ENCODE measurements at regions not wholly inside any gene's neighbourhood (a gene's known extent, or its start where the extent isn't known, plus 50 kb on each side); places are given as distances from the start of the nearest gene placed in this dataset.

- DNase-seq (ENCODE audit: low read depth, low spot score) = no peak
- H3K4me3 ChIP-seq (ENCODE audit: low read depth, low read length) = no peak overlapping the region
- no peak for TF ChIP-seq CTCF (IDR thresholded peaks at IDR 0.05; ENCODE audit: insufficient read depth, low read length, missing control alignments)
- ChIA-PET CTCF (no interaction called here), POLR2A (no interaction called here)
Observed at GRCh38 chr1:37124501-37124900, 90.2 kb upstream of the GRIK3 start.

- no peak for TF ChIP-seq CTCF (IDR thresholded peaks at IDR 0.05; ENCODE audit: insufficient read depth, low read length, missing control alignments)
- ChIA-PET CTCF (no interaction called here), POLR2A (no interaction called here)
- no peak for DNase-seq (ENCODE audit: low read depth, low spot score)
- no peak overlapping the region for H3K4me3 ChIP-seq (ENCODE audit: low read depth, low read length)
Observed at GRCh38 chr1:37125295-37125694, 91.0 kb upstream of the GRIK3 start.

- POLR2A ChIA-PET = no interaction called here
- TF ChIP-seq CTCF (IDR thresholded peaks at IDR 0.05; ENCODE audit: insufficient read depth, low read length, missing control alignments) = no peak
Observed at GRCh38 chr1:37127254-37127748, 93.0 kb upstream of the GRIK3 start.

GRCh38 chr1:37128091-37128490 is 93.8 kb upstream of the GRIK3 start:
- H3K4me3 ChIP-seq (ENCODE audit: low read depth, low read length) = no peak overlapping the region
- POLR2A ChIA-PET = no interaction called here
- CTCF ChIA-PET = no interaction called here
- TF ChIP-seq CTCF (IDR thresholded peaks at IDR 0.05; ENCODE audit: insufficient read depth, low read length, missing control alignments) = no peak
- no peak for DNase-seq (ENCODE audit: low read depth, low spot score)

More at GRCh38 chr1:37127254-37127748, 93.0 kb upstream of the GRIK3 start:
- H3K4me3 ChIP-seq (ENCODE audit: low read depth, low read length) = no peak overlapping the region
- no peak for DNase-seq (ENCODE audit: low read depth, low spot score)
- CTCF ChIA-PET = no interaction called here

GRCh38 chr1:37130221-37130948 is 96.1 kb upstream of the GRIK3 start:
- H3K4me3 ChIP-seq (ENCODE audit: low read depth, low read length) = no peak overlapping the region
- no peak for DNase-seq (ENCODE audit: low read depth, low spot score)
- CTCF ChIA-PET = no interaction called here
- POLR2A ChIA-PET = no interaction called here
- TF ChIP-seq CTCF (IDR thresholded peaks at IDR 0.05; ENCODE audit: insufficient read depth, low read length, missing control alignments) = no peak

GRCh38 chr1:37131281-37131680 is 97.0 kb upstream of the GRIK3 start:
- CTCF ChIA-PET = no interaction called here
- no peak for DNase-seq (ENCODE audit: low read depth, low spot score)
- no peak for TF ChIP-seq CTCF (IDR thresholded peaks at IDR 0.05; ENCODE audit: insufficient read depth, low read length, missing control alignments)
- POLR2A ChIA-PET = no interaction called here
- H3K4me3 ChIP-seq (ENCODE audit: low read depth, low read length) = no peak overlapping the region
